ENCODE measurements at regions not wholly inside any gene's neighbourhood (a gene's known extent, or its start where the extent isn't known, plus 50 kb on each side); places are given as distances from the start of the nearest gene placed in this dataset.

- POLR2A ChIA-PET, result no interaction called here
- Histone ChIP-seq H3K79me2 (ENCODE audit: insufficient read depth, low read length) (no peaks in the 10 kb centered on the region), H3K4me3 (replicated peaks in 1 of 3; ENCODE audit: insufficient read depth in 1 of 3, low read depth in 2 of 3, low read length in 3 of 3) (no peak overlapping the region), H4K20me1 (ENCODE audit: insufficient read depth, low read length) (no peaks in the 10 kb centered on the region), H3K9ac (ENCODE audit: insufficient read depth, low read depth, low read length) (no peak overlapping the region), H2AFZ (ENCODE audit: low read length) (no peak overlapping the region), H3K27me3 (ENCODE audit: control insufficient read depth in 1 of 2, insufficient read depth in 2 of 2, low read length in 2 of 2) (no peaks in the 10 kb centered on the region), H3K27ac (ENCODE audit: extremely low read length, insufficient read depth, low read length) (no peak overlapping the region), H3K4me2 (ENCODE audit: low read depth, low read length) (no peak overlapping the region), H3K9me3 (ENCODE audit: low read length) (peaks cover 6% of the 10 kb centered on the region), H3K4me1 (ENCODE audit: insufficient read depth, low read length) (peaks cover 7% of the 10 kb centered on the region), H3K36me3 (replicated peaks in 1 of 2; ENCODE audit: control insufficient read depth in 1 of 2, insufficient read depth in 2 of 2, low read length in 2 of 2) (no peaks in the 10 kb centered on the region)
- WGBS (ENCODE audit: low lambda C conversion rate), result 0% methylated on average over 2 of the region's 2 CpGs
- CTCF ChIA-PET (ENCODE audit: low intra/inter-chr PET ratio, low total read pairs), result no interaction called here
- ATAC-seq, result no peak
- no peak for FAIRE-seq
- no TSS peak for BruUV-seq (replicated peaks)
- DNase-seq (ENCODE audit: low spot score), result no peak
- in situ Hi-C loops (cut with HindIII; ENCODE audit: extremely low pct_ligation_motif_present, low pct_unique_long_range_greater_than_20kb), result no loop called here
- TF ChIP-seq CEBPB (IDR thresholded peaks at IDR 0.05; ENCODE audit: borderline replicate concordance, low read depth, low read length), result peak; percentile 64
- no peak for TF ChIP-seq EZH2 (conservative IDR thresholded peaks at IDR 0.05; ENCODE audit: low read depth, low read length)
- intact Hi-C loops (cut with micrococcal nuclease; ENCODE audit: unreplicated experiment), result no loop called here
Measured at GRCh38 chr21:15276243-15276642, 211.4 kb upstream of the NRIP1 start.

GRCh38 chr21:15277466-15277865 lies 212.7 kb upstream of the NRIP1 start:
- H3K9ac ChIP-seq (ENCODE audit: insufficient read depth, low read depth, low read length), result no peak overlapping the region
- no peaks in the 10 kb centered on the region for H3K36me3 ChIP-seq (replicated peaks in 1 of 2; ENCODE audit: control insufficient read depth in 1 of 2, insufficient read depth in 2 of 2, low read length in 2 of 2)
- no peaks in the 10 kb centered on the region for H3K79me2 ChIP-seq (ENCODE audit: insufficient read depth, low read length)
- ATAC-seq (no peak), FAIRE-seq (no peak), DNase-seq (ENCODE audit: low spot score) (no peak)
- H3K27ac ChIP-seq (ENCODE audit: extremely low read length, insufficient read depth, low read length), result no peak overlapping the region
- peaks cover 15% of the 10 kb centered on the region for H3K9me3 ChIP-seq (ENCODE audit: low read length)
- H3K4me1 ChIP-seq (ENCODE audit: insufficient read depth, low read length), result peaks cover 7% of the 10 kb centered on the region
- H3K4me2 ChIP-seq (ENCODE audit: low read depth, low read length), result no peak overlapping the region
- in situ Hi-C loops (cut with HindIII; ENCODE audit: extremely low pct_ligation_motif_present, low pct_unique_long_range_greater_than_20kb) (no loop called here), intact Hi-C loops (cut with micrococcal nuclease; ENCODE audit: unreplicated experiment) (no loop called here)
- H3K27me3 ChIP-seq (ENCODE audit: control insufficient read depth in 1 of 2, insufficient read depth in 2 of 2, low read length in 2 of 2), result no peaks in the 10 kb centered on the region
- TF ChIP-seq ZBTB46 (CRISPR knock-in tag; IDR thresholded peaks at IDR 0.05; ENCODE audit: borderline replicate concordance), result no peak
- TF ChIP-seq ZFP90 (CRISPR knock-in tag; IDR thresholded peaks at IDR 0.05; ENCODE audit: borderline replicate concordance), result no peak
- no peak for TF ChIP-seq HNRNPL (IDR thresholded peaks at IDR 0.05; ENCODE audit: low read depth, low read length)
- no peak for TF ChIP-seq PCBP2 (optimal IDR thresholded peaks at IDR 0.05; ENCODE audit: low read depth, low read length, poor library complexity, severe bottlenecking)
- TF ChIP-seq NCOA2 (CRISPR knock-in tag; IDR thresholded peaks at IDR 0.05), result no peak
- TF ChIP-seq ZNF451 (CRISPR knock-in tag; IDR thresholded peaks at IDR 0.05), result no peak
- no peak for TF ChIP-seq RFX1 (IDR thresholded peaks at IDR 0.05)
- no peak for TF ChIP-seq ZNF782 (CRISPR knock-in tag; IDR thresholded peaks at IDR 0.05; ENCODE audit: borderline replicate concordance)
- no peak for TF ChIP-seq MXI1 (IDR thresholded peaks at IDR 0.05; ENCODE audit: borderline replicate concordance, low read depth, low read length)
- TF ChIP-seq HNRNPLL (IDR thresholded peaks at IDR 0.05; ENCODE audit: low read depth, low read length, poor library complexity, severe bottlenecking), result no peak
- TF ChIP-seq KDM5A (IDR thresholded peaks at IDR 0.05; ENCODE audit: borderline replicate concordance, low read length), result no peak
- no peak for TF ChIP-seq CENPX (CRISPR knock-in tag; IDR thresholded peaks at IDR 0.05)
- no peak for TF ChIP-seq MTA1 (CRISPR knock-in tag; IDR thresholded peaks at IDR 0.05; ENCODE audit: borderline replicate concordance)
- no peak for TF ChIP-seq ZNF552 (CRISPR knock-in tag; IDR thresholded peaks at IDR 0.05; ENCODE audit: borderline replicate concordance)
- no peak for TF ChIP-seq ZIK1 (CRISPR knock-in tag; IDR thresholded peaks at IDR 0.05; ENCODE audit: borderline replicate concordance, low read depth)
- TF ChIP-seq GABPA (IDR thresholded peaks at IDR 0.05; ENCODE audit: low read depth, low read length), result no peak
- no peak for TF ChIP-seq GABPA (CRISPR knock-in tag; IDR thresholded peaks at IDR 0.05; ENCODE audit: low read depth)
- no peak for TF ChIP-seq ISX (CRISPR knock-in tag; conservative IDR thresholded peaks at IDR 0.05)
- ChIA-PET CTCF (ENCODE audit: low intra/inter-chr PET ratio, low total read pairs) (no interaction called here), POLR2A (no interaction called here)
- no peak overlapping the region for H2AFZ ChIP-seq (ENCODE audit: low read length)
- BruUV-seq (replicated peaks), result no TSS peak
- H4K20me1 ChIP-seq (ENCODE audit: insufficient read depth, low read length), result no peaks in the 10 kb centered on the region
- H3K4me3 ChIP-seq (replicated peaks in 1 of 3; ENCODE audit: insufficient read depth in 1 of 3, low read depth in 2 of 3, low read length in 3 of 3), result no peak overlapping the region
